ELR (cell line): ENCODE measurements at regions not wholly inside any gene's neighbourhood (a gene's known extent, or its start where the extent isn't known, plus 50 kb on each side); places are given as distances from the start of the nearest gene placed in this dataset.
"Not testable (repeated sequence)": the region's sequence is repeated elsewhere in the genome, so short reads cannot be mapped to it uniquely, and the experiment has no call there.

Experiments
- DNase-seq: peaks from one replicate; pipeline ENCODE4 v3.0.0-alpha.2; 2015; ENCODE audit warnings: low read depth

- no peak for DNase-seq
These were observed 705.9 kb downstream of the PDCD6IP start for GRCh38 chr3:34504366-34504765.

GRCh38 chr3:34504775-34505174 lies 706.3 kb downstream of the PDCD6IP start:
- no peak for DNase-seq

GRCh38 chr3:34508732-34509131 lies 710.3 kb downstream of the PDCD6IP start:
- no peak for DNase-seq

GRCh38 chr3:34511891-34512290 lies 713.5 kb downstream of the PDCD6IP start:
- DNase-seq = no peak

- DNase-seq = not testable (repeated sequence)
These were observed 720.6 kb downstream of the PDCD6IP start for GRCh38 chr3:34519008-34519407.

GRCh38 chr3:34531156-34531555 lies 732.7 kb downstream of the PDCD6IP start:
- no peak for DNase-seq

- no peak for DNase-seq
These were observed 735.0 kb downstream of the PDCD6IP start for GRCh38 chr3:34533451-34533850.

GRCh38 chr3:34534013-34534412 lies 735.6 kb downstream of the PDCD6IP start:
- no peak for DNase-seq

GRCh38 chr3:34544136-34544535 lies 745.7 kb downstream of the PDCD6IP start:
- no peak for DNase-seq

GRCh38 chr3:34547297-34547920 lies 749.0 kb downstream of the PDCD6IP start:
- DNase-seq = no peak

GRCh38 chr3:34567266-34567665 lies 768.8 kb downstream of the PDCD6IP start:
- DNase-seq = no peak

- no peak for DNase-seq
These were observed 770.3 kb downstream of the PDCD6IP start for GRCh38 chr3:34568766-34569165.

GRCh38 chr3:34569437-34569836 lies 771.0 kb downstream of the PDCD6IP start:
- DNase-seq = no peak

GRCh38 chr3:34570916-34571705 lies 772.7 kb downstream of the PDCD6IP start:
- no peak for DNase-seq

- no peak for DNase-seq
These were observed 773.3 kb downstream of the PDCD6IP start for GRCh38 chr3:34571714-34572113.

- no peak for DNase-seq
These were observed 777.3 kb downstream of the PDCD6IP start for GRCh38 chr3:34575776-34576175.

GRCh38 chr3:34582055-34582454 lies 783.6 kb downstream of the PDCD6IP start:
- DNase-seq = no peak

GRCh38 chr3:34583451-34583850 lies 785.0 kb downstream of the PDCD6IP start:
- no peak for DNase-seq

- no peak for DNase-seq
These were observed 786.5 kb downstream of the PDCD6IP start for GRCh38 chr3:34584971-34585370.

GRCh38 chr3:34599595-34599994 lies 801.2 kb downstream of the PDCD6IP start:
- DNase-seq = no peak

- DNase-seq = no peak
These were observed 821.6 kb downstream of the PDCD6IP start for GRCh38 chr3:34619990-34620389.

GRCh38 chr3:34626699-34627098 lies 828.3 kb downstream of the PDCD6IP start:
- no peak for DNase-seq

- no peak for DNase-seq
These were observed 836.5 kb downstream of the PDCD6IP start for GRCh38 chr3:34634939-34635338.

- no peak for DNase-seq
These were observed 837.0 kb downstream of the PDCD6IP start for GRCh38 chr3:34635352-34635850.
